ENCODE measurements at regions not wholly inside any gene's neighbourhood (a gene's known extent, or its start where the extent isn't known, plus 50 kb on each side); places are given as distances from the start of the nearest gene placed in this dataset.

DNA sequence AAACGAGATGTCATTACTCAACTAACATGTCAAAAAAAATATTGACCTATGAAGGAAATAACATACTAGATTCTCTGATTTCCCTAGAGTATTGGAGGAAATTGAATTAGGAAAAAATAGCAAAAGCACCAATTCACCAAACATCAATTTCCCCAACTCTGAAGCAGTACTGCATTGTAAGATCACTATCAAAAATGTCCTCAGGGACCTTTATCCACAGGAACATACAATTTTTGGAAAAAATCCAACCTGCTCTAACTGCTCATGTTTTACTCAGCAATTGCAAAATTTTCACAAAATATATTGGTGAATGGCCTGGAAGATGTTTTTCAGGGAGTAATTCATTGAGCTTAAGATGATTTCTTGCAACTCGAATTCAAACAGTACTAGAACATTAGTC is 239.0 kb upstream of the GIMD1 start:
- Histone ChIP-seq H3K27me3 (no peaks in the 10 kb centered on the region), H3K27ac (no peak overlapping the region), H3K4me1 (no peaks in the 10 kb centered on the region), H3K9me3 (no peaks in the 10 kb centered on the region), H3K36me3 (no peaks in the 10 kb centered on the region), H3K4me3 (no peak overlapping the region)
- no peak for ATAC-seq
- intact Hi-C loops (cut with DNase I), result no loop called here
- DNase-seq, result no peak
- 58 to 67% (median 61%) methylated on average over 2 of the region's 2 CpGs for WGBS, 4 donors
- TF ChIP-seq, protein P1, sequence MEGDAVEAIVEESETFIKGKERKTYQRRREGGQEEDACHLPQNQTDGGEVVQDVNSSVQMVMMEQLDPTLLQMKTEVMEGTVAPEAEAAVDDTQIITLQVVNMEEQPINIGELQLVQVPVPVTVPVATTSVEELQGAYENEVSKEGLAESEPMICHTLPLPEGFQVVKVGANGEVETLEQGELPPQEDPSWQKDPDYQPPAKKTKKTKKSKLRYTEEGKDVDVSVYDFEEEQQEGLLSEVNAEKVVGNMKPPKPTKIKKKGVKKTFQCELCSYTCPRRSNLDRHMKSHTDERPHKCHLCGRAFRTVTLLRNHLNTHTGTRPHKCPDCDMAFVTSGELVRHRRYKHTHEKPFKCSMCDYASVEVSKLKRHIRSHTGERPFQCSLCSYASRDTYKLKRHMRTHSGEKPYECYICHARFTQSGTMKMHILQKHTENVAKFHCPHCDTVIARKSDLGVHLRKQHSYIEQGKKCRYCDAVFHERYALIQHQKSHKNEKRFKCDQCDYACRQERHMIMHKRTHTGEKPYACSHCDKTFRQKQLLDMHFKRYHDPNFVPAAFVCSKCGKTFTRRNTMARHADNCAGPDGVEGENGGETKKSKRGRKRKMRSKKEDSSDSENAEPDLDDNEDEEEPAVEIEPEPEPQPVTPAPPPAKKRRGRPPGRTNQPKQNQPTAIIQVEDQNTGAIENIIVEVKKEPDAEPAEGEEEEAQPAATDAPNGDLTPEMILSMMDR (IDR thresholded peaks at IDR 0.05), result no peak
- TF ChIP-seq POLR2A (IDR thresholded peaks at IDR 0.05), result no peak

DNA sequence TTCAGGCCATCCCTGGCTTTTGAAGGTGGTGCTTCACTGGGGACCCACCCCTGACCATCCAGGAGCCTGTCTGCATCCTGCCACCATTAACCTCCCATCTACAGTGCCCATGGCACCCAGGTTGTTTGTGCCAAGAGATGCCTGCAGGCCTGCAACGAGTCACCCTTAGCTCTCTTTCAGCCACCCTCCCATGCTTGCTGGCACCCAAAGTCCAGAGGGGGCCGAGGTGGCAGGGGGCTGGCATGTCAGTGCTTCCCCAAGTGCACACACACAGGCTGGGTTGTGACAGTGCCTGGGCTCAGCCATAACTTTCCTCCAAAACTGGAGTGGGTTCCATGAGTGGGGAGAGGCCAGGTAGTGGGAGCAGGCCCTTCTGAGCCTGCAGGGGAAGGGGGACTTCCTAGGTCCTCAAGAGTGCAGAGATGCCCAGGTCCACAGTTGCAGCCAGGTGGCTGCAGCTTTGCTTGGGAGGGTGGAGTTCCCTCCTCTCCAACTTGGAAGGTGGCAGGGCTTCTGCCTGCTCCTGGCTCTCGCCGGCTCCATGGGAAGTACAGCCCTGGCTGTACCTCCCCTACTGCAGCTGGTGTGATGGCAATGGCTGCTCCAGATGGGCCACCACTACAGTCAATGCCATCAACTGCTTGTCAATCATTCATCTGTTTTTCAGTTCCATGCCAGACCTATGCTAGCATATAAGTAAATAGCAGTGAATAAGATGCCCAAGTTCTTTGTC is 235.9 kb upstream of the GIMD1 start:
- Histone ChIP-seq H3K4me3 (no peak overlapping the region), H3K27ac (no peak overlapping the region), H3K4me1 (no peaks in the 10 kb centered on the region), H3K27me3 (no peaks in the 10 kb centered on the region), H3K36me3 (no peaks in the 10 kb centered on the region), H3K9me3 (no peaks in the 10 kb centered on the region)
- DNase-seq (no peak), ATAC-seq (no peak)
- intact Hi-C loops (cut with DNase I), result no loop called here
- TF ChIP-seq POLR2A (IDR thresholded peaks at IDR 0.05), result no peak
- TF ChIP-seq, protein P1 (IDR thresholded peaks at IDR 0.05), result no peak
- 80 to 100% (median 87%) methylated on average over 2 to 4 of the region's 4 CpGs for WGBS, 4 donors

DNA sequence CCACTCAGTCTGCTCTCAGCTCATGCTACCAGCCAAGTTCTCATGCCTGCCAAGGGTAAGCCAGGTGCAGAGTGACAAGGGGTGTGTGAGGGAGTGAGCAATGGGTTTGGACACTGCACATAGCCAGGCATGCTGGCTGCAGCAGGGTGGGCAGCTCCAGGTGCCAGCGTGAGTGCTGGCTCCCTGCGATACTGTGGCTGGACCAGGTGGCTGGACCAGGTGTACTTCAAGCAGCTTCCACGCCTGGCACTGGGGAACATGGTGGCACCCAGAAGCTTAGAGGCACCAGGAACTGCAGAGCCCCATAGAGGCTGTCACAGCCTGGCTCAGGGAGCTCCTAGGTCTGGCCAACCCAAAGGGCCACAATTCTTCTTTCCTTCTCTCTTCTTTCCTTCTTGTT is 234.9 kb upstream of the GIMD1 start:
- Histone ChIP-seq H3K27me3 (no peaks in the 10 kb centered on the region), H3K9me3 (no peaks in the 10 kb centered on the region), H3K36me3 (no peaks in the 10 kb centered on the region), H3K4me1 (no peaks in the 10 kb centered on the region), H3K27ac (no peak overlapping the region), H3K4me3 (no peak overlapping the region)
- TF ChIP-seq POLR2A (IDR thresholded peaks at IDR 0.05), result no peak
- TF ChIP-seq, protein P1 (IDR thresholded peaks at IDR 0.05), result no peak
- ATAC-seq (no peak), DNase-seq (peak in 1 of 5 donors; percentile 25)
- 67 to 100% (median 92%) methylated on average over 1 to 3 of the region's 3 CpGs for WGBS, 4 donors
- intact Hi-C loops (cut with DNase I), result no loop called here

DNA sequence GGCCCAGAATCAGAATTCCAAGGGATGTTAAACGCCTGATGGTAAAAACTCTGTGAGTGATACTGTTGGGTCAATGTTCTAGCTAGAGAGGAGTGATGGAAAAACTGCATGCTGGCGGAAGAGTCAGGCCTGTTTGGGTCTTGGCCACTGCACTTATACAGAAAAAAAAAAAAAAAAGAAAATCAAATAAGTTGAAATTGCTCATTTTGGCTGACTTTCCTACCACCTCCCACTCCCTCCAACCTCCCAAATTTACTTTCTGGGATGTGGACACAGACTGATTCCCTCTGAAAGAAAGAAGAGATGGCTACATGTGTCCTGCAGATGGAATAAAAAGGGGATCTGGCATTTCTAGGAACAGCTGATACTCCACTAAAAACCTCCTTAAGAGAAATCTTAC is 234.1 kb upstream of the GIMD1 start:
- ATAC-seq (no peak), DNase-seq (no peak)
- no peaks in the 10 kb centered on the region for H3K27me3 ChIP-seq
- no peak overlapping the region for H3K27ac ChIP-seq
- WGBS, 4 donors, result 75 to 83% (median 77%) methylated on average over 2 of the region's 2 CpGs
- H3K4me1 ChIP-seq, result no peaks in the 10 kb centered on the region
- no peaks in the 10 kb centered on the region for H3K36me3 ChIP-seq
- no peaks in the 10 kb centered on the region for H3K9me3 ChIP-seq
- intact Hi-C loops (cut with DNase I), result no loop called here
- no peak for TF ChIP-seq POLR2A (IDR thresholded peaks at IDR 0.05)
- TF ChIP-seq, protein P1 (IDR thresholded peaks at IDR 0.05), result no peak
- H3K4me3 ChIP-seq, result no peak overlapping the region
